ENCODE measurements at regions not wholly inside any gene's neighbourhood (a gene's known extent, or its start where the extent isn't known, plus 50 kb on each side); places are given as distances from the start of the nearest gene placed in this dataset.

- H3K36me3 Mint-ChIP-seq (ENCODE audit: insufficient read depth, unreplicated experiment) = peaks cover 11% of the 10 kb centered on the region
- DNase-seq = no peak
- intact Hi-C loops (cut with micrococcal nuclease; ENCODE audit: unreplicated experiment) = no loop called here
- H3K27me3 Mint-ChIP-seq (ENCODE audit: unreplicated experiment) = no peaks in the 10 kb centered on the region
- CTCF ChIA-PET = no interaction called here
- no TSS peak for BruUV-seq (replicated peaks)
- no peak for TF ChIP-seq CTCF (IDR thresholded peaks at IDR 0.05; ENCODE audit: unreplicated experiment)
- H3K4me3 Mint-ChIP-seq (ENCODE audit: low read depth, unreplicated experiment) = no peak overlapping the region
- H3K4me1 Mint-ChIP-seq (ENCODE audit: low read depth, unreplicated experiment) = peaks cover 37% of the 10 kb centered on the region
- no peak overlapping the region for H3K27ac Mint-ChIP-seq (ENCODE audit: unreplicated experiment)
- H3K9me3 Mint-ChIP-seq (ENCODE audit: low read depth, unreplicated experiment) = no peaks in the 10 kb centered on the region
These were observed 107.6 kb downstream of the CD47 start for GRCh38 chr3:107983247-107983646.

GRCh38 chr3:107982165-107982564, 108.7 kb downstream of the CD47 start:
- no peak for TF ChIP-seq CTCF (IDR thresholded peaks at IDR 0.05; ENCODE audit: unreplicated experiment)
- intact Hi-C loops (cut with micrococcal nuclease; ENCODE audit: unreplicated experiment) = no loop called here
- Mint-ChIP-seq H3K27me3 (ENCODE audit: unreplicated experiment) (no peaks in the 10 kb centered on the region), H3K4me3 (ENCODE audit: low read depth, unreplicated experiment) (no peak overlapping the region), H3K9me3 (ENCODE audit: low read depth, unreplicated experiment) (no peaks in the 10 kb centered on the region), H3K4me1 (ENCODE audit: low read depth, unreplicated experiment) (peaks cover 31% of the 10 kb centered on the region), H3K36me3 (ENCODE audit: insufficient read depth, unreplicated experiment) (peaks cover 9% of the 10 kb centered on the region), H3K27ac (ENCODE audit: unreplicated experiment) (no peak overlapping the region)
- no peak for DNase-seq
- BruUV-seq (replicated peaks) = no TSS peak
- CTCF ChIA-PET = no interaction called here

GRCh38 chr3:107981471-107982111, 109.2 kb downstream of the CD47 start:
- no peak overlapping the region for H3K27ac Mint-ChIP-seq (ENCODE audit: unreplicated experiment)
- intact Hi-C loops (cut with micrococcal nuclease; ENCODE audit: unreplicated experiment) = no loop called here
- H3K4me3 Mint-ChIP-seq (ENCODE audit: low read depth, unreplicated experiment) = no peak overlapping the region
- no peaks in the 10 kb centered on the region for H3K9me3 Mint-ChIP-seq (ENCODE audit: low read depth, unreplicated experiment)
- CTCF ChIA-PET = no interaction called here
- no peak for TF ChIP-seq CTCF (IDR thresholded peaks at IDR 0.05; ENCODE audit: unreplicated experiment)
- no TSS peak for BruUV-seq (replicated peaks)
- DNase-seq = peak; percentile 20
- H3K4me1 Mint-ChIP-seq (ENCODE audit: low read depth, unreplicated experiment) = peaks cover 26% of the 10 kb centered on the region
- peaks cover 4% of the 10 kb centered on the region for H3K36me3 Mint-ChIP-seq (ENCODE audit: insufficient read depth, unreplicated experiment)
- H3K27me3 Mint-ChIP-seq (ENCODE audit: unreplicated experiment) = no peaks in the 10 kb centered on the region

- H3K9me3 Mint-ChIP-seq (ENCODE audit: low read depth, unreplicated experiment) = no peaks in the 10 kb centered on the region
- intact Hi-C loops (cut with micrococcal nuclease; ENCODE audit: unreplicated experiment) = no loop called here
- CTCF ChIA-PET = interaction anchor here (0.6 to 2.1 kb wide), 2 partner anchors 9 to 346 kb away, joined by 3 to 7 read pairs; no protein-coding TSS in a partner anchor
- no peaks in the 10 kb centered on the region for H3K36me3 Mint-ChIP-seq (ENCODE audit: insufficient read depth, unreplicated experiment)
- DNase-seq = no peak
- H3K27me3 Mint-ChIP-seq (ENCODE audit: unreplicated experiment) = no peaks in the 10 kb centered on the region
- H3K27ac Mint-ChIP-seq (ENCODE audit: unreplicated experiment) = no peak overlapping the region
- no peak overlapping the region for H3K4me3 Mint-ChIP-seq (ENCODE audit: low read depth, unreplicated experiment)
- no peak for TF ChIP-seq CTCF (IDR thresholded peaks at IDR 0.05; ENCODE audit: unreplicated experiment)
- BruUV-seq (replicated peaks) = no TSS peak
- peaks cover 24% of the 10 kb centered on the region for H3K4me1 Mint-ChIP-seq (ENCODE audit: low read depth, unreplicated experiment)
These were observed 111.3 kb downstream of the CD47 start for GRCh38 chr3:107979538-107979937.
